Fibroblast of the conjunctiva (primary cell): ENCODE measurements at regions not wholly inside any gene's neighbourhood (a gene's known extent, or its start where the extent isn't known, plus 50 kb on each side); places are given as distances from the start of the nearest gene placed in this dataset.
"Not testable (repeated sequence)": the region's sequence is repeated elsewhere in the genome, so short reads cannot be mapped to it uniquely, and the experiment has no call there.

ENCODE experiments used
- DNase-seq: peaks from one replicate; pipeline ENCODE4 v3.0.0-alpha.2; 2010; ENCODE audit warnings: low read depth

GRCh38 chr4:123537906-123538402 lies 141.4 kb downstream of the SPRY1 start:
- not testable (repeated sequence) for DNase-seq

- no peak for DNase-seq
Measured at GRCh38 chr4:123545667-123546572, 149.3 kb downstream of the SPRY1 start.

DNA sequence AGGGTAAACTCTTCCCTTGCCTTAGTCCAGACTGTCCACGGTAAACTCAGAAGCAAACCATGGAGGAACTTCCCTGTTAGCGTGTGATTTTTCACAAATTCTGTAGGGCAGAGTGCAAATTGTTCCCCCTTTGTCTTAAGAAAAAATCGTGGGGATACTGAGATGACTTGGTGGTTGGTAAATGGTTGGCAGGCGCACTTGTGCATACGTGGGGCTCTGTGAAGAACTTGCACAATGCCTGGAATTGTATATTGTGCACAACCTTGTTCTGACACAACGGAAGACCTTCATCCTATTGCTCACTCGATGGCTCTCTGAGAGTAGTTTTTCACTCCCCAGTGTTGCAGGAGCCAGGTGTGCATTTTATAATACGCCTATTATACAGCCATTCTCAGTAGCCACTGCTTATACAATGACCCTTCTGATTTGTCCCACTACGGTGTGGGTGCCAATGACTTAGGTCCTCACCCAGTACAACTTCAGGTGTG lies 150.0 kb downstream of the SPRY1 start:
- no peak for DNase-seq

- no peak for DNase-seq
Measured at GRCh38 chr4:123547216-123548165, 150.9 kb downstream of the SPRY1 start.

- DNase-seq, result no peak
Measured at GRCh38 chr4:123553279-123553678, 156.7 kb downstream of the SPRY1 start.

DNA sequence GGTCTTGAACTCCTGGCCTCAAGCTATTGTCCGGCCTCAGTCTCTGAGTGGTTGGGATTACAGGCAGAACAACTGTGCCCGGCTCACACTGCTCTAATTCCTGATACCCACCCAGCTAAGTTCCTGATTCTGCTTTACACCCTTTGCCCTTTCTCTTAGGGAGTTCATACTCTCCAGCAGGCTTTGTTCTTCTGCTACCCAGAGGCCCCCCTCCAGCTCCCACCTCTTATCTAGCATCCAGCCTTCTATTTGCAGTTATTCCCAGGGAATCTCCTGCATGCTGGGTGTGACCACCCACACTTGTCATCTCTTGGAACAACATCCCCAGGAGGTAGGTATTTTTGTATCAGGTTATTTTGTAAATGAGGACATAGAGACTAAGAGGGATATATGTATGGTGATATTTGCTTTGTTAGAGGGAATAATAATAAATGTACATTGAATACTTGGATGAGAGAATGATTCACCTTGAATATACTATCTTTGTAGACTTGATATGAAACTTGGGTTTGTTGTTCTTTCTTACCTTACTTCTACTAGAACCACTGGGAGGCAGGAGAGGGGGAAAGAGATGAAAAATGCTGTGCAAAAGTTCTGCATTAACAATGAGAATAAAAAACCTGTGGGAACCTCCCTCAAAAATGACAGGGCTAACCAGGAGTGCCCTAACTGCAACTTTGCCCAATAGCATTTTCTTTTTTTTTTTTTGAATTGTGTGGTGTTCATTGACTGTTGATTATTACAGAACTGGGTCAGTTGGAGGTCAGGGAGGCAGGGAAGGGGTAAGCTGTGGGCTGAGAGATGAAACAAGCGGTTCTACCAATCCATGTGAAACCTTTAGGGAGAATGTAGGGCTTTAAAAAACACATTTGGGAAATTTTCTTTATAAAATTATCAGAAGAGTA lies 157.4 kb downstream of the SPRY1 start:
- no peak for DNase-seq

GRCh38 chr4:123554801-123555232 lies 158.2 kb downstream of the SPRY1 start:
- no peak for DNase-seq

- DNase-seq, result peak; percentile 96
Measured at GRCh38 chr4:123555233-123555806, 158.7 kb downstream of the SPRY1 start.

DNA sequence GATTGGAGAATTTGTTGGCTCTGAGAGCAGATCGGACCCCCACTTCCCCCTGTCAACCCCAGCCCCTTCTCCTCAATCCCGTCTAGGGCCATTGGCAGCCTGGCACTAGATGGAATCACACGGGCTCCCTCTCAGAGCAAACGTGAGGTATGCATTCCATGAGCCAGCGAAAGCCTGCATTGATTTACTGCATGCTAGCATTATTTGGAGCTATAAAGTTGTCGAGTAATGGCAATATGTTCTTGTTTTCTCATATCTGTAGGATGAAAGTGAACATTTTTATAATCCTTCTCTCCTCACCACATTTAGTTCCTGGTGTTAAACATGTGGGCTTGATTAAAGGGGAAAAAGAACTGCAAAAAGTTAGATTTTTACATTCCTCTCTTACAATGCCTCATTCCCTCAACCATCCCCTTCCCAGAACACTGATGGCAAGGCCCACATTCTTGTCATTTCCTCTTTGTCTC lies 159.2 kb downstream of the SPRY1 start:
- DNase-seq, result peak; percentile 20

- no peak for DNase-seq
Measured at GRCh38 chr4:123556526-123556925, 159.9 kb downstream of the SPRY1 start.

GRCh38 chr4:123557857-123558536 lies 161.4 kb downstream of the SPRY1 start:
- DNase-seq, result no peak

DNA sequence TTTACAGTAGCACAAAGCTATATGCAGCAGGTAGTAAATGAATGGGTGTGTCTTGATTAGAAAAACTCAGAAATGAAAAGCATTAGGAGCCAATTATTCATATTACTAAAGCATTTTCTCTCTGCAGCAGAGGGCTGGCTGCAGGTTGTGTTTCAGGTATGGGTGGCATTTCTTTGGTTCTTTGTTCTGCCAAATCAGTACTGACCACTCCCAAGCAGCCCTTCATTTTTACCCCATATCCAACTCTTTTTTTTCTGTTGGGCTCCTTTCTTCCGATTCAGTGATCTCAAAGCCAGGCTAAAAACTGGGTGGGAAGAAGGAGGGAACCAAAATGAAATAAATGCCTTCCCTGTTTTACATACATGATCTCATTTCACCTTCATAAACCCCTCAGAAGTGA lies 162.3 kb downstream of the SPRY1 start:
- DNase-seq, result no peak

DNA sequence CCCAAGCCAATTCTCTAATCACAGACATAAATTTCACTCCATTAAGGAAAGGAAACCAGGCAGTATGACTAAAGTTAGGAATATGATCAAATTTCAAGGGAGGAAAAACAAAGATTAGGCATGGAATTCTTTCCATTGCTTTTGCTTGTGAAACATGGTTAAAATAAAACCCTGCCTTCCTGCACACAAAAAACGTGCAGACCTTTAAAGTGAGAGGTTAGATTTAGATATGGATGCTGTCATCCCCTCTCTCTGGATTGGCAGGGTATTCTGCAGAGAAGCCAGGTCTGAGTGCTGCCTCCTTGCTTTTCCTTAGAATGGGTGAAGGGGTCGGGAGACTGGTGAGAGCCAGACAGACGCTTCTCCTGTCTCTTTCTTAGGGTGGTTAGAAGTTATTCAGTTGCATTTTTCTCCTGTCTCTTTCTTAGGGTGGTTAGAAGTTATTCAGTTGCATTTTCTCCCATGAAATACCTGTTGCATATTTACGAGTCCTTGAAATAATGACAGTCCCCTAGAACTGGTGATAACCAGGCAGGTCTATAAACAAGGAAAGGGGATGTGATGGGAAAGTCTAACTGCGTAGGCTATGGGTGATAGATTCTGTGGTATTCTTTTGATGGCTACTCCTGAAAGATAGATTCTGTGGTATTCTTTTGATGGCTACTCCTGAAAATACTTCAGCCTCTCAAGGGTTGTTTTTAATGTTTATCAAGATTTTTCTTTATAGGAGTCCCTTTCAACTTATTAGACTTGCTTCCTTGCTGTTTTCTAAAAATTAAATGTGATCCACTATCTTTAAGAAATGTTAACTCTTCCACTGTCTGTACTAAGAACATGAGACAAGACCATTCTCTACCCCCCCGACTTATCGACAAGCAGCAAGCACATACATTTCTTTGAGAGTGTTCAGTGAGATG lies 163.6 kb downstream of the SPRY1 start:
- no peak for DNase-seq

DNA sequence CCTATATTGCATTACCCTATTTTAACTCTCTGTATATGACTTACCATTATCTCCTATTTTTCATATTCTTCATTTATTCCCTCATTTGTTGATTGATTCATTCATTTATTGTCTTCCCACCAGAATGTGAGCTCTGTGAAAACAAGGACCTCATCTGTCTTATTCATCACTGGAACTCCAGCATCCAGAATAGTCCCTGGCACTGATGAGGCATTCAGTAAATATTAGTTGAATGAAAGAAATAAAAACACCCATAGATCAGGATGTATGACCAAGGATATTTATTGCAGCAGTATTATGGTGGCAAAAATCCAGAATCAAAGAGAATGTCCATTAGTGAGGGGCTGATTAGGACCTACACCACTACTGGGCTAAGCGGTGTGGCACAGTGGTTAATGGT lies 164.9 kb downstream of the SPRY1 start:
- no peak for DNase-seq

DNA sequence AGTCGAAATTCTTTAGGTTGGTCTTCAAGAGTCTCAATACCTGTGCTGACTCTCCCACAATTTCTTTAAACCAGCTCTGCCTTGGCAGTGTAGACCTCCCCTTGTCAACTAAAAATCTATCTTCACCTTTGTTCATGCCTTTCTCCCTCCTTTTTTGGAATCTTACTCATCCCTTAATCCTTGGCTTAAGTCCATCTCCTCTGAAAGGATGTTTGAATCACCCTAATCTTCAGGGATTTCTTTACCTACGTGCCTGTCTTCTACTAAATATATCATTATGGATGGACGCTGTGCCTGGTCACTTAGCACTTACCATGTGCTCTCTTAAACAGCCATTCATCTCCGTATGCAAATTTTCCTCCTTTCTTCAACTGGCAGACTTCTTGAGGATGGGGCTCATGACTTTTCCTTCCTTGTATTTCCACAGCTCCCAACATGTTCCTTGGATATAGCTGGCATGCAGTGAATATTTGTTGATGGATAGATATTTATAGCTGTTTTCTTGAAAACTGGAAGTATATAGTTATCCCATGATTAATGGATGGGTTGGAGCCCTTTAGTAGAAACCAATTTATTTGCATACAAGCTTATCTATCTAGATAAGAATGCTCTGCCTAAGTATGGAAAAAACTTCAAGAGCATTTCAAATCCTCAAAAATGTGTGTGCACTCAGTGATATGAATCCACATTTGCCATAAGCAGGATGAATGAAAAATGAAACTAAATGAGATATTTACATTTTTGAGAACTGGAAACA lies 166.6 kb downstream of the SPRY1 start:
- no peak for DNase-seq

GRCh38 chr4:123564758-123565346 lies 168.3 kb downstream of the SPRY1 start:
- DNase-seq, result peak; percentile 49

- DNase-seq, result no peak
Measured at GRCh38 chr4:123568936-123569335, 172.3 kb downstream of the SPRY1 start.

- no peak for DNase-seq
Measured at GRCh38 chr4:123569541-123569940, 172.9 kb downstream of the SPRY1 start.
